GM12865 (cell line): ENCODE measurements at regions not wholly inside any gene's neighbourhood (a gene's known extent, or its start where the extent isn't known, plus 50 kb on each side); places are given as distances from the start of the nearest gene placed in this dataset.

Experiments used
- DNase-seq: peaks from one replicate; pipeline ENCODE4 v3.0.0; 2010; ENCODE audit warnings: low read depth
- H3K4me3 ChIP-seq: 2 replicates; pipeline ENCODE4 v1.5.1; 2011; ENCODE audit warnings: mild to moderate bottlenecking, low read depth, low read length, control low read depth
- CTCF ChIP-seq: IDR thresholded peaks from 2 replicates; pipeline ENCODE4 v1.5.1; 2011; ENCODE audit warnings: low read length, control low read depth, low read depth, inconsistent platforms; ENCODE audit not compliant: insufficient read depth; ENCODE audit errors: missing control alignments

GRCh38 chr5:106363578-106363977, 1307.2 kb downstream of the EFNA5 start:
- no peak for DNase-seq
- no peak for TF ChIP-seq CTCF
- no peak overlapping the region for H3K4me3 ChIP-seq

GRCh38 chr5:106361905-106362304, 1308.8 kb downstream of the EFNA5 start:
- TF ChIP-seq CTCF: no peak
- no peak overlapping the region for H3K4me3 ChIP-seq
- no peak for DNase-seq

- H3K4me3 ChIP-seq: no peak overlapping the region
- DNase-seq: no peak
- TF ChIP-seq CTCF: no peak
Measured at GRCh38 chr5:106331415-106331814, 1339.3 kb downstream of the EFNA5 start.

GRCh38 chr5:106324356-106324755, 1346.4 kb downstream of the EFNA5 start:
- no peak for TF ChIP-seq CTCF
- H3K4me3 ChIP-seq: no peak overlapping the region
- DNase-seq: no peak

GRCh38 chr5:106321242-106321641, 1349.5 kb downstream of the EFNA5 start:
- H3K4me3 ChIP-seq: no peak overlapping the region
- DNase-seq: no peak
- no peak for TF ChIP-seq CTCF

- DNase-seq: no peak
- H3K4me3 ChIP-seq: no peak overlapping the region
- no peak for TF ChIP-seq CTCF
Measured at GRCh38 chr5:106314221-106314824, 1356.4 kb downstream of the EFNA5 start.

GRCh38 chr5:106312360-106312759, 1358.4 kb downstream of the EFNA5 start:
- no peak for DNase-seq
- no peak overlapping the region for H3K4me3 ChIP-seq
- no peak for TF ChIP-seq CTCF
